GM19397 (cell line): ENCODE measurements at regions not wholly inside any gene's neighbourhood (a gene's known extent, or its start where the extent isn't known, plus 50 kb on each side); places are given as distances from the start of the nearest gene placed in this dataset.
"Not testable (repeated sequence)": the region's sequence is repeated elsewhere in the genome, so short reads cannot be mapped to it uniquely, and the experiment has no call there.

ENCODE experiments used
- ATAC-seq: cut with Tn5 transposase; IDR thresholded peaks from one replicate; pipeline ENCODE4 v1.9.1; 2021; ENCODE audit warnings: mild to moderate bottlenecking, moderate library complexity; ENCODE audit not compliant: unreplicated experiment

- no peak for ATAC-seq
These were observed 215.1 kb upstream of the ZNF608 start for GRCh38 chr5:124961521-124961920.

GRCh38 chr5:124962111-124962510 lies 215.7 kb upstream of the ZNF608 start:
- no peak for ATAC-seq

GRCh38 chr5:124962735-124963134 lies 216.3 kb upstream of the ZNF608 start:
- no peak for ATAC-seq

DNA sequence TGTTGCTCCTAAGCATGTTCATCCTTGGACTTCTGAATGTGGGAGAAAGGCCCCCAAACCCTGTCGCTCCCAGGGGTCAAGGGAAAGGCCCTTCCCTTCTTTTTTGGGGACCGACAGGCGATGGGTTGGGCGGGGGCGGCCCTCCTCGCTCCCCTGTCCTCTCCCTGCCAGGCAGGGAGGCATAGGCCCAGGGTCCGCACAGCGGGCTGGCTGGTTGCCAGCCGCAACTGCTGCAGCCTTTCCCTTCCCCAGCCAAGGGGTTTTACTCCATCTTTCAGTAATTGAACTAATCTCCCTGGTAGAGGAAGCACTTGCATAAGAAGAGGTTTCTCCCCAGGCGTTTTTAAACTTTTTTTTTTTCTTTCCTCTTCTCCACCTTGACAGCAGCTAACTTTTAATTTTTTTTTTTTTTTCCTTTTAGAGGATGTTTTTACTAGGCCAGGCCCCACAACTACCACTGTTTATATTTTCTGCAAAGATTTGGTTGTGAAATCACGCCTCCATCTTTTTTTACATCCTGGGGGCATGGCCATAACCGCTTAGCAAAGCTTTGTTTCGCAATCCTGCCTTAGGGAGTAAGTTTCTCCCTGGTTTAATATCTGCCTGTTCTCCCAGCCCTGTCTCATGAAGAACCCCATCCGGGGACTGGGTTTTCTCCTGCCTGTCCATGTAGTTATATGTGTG lies 216.9 kb upstream of the ZNF608 start:
- no peak for ATAC-seq

DNA sequence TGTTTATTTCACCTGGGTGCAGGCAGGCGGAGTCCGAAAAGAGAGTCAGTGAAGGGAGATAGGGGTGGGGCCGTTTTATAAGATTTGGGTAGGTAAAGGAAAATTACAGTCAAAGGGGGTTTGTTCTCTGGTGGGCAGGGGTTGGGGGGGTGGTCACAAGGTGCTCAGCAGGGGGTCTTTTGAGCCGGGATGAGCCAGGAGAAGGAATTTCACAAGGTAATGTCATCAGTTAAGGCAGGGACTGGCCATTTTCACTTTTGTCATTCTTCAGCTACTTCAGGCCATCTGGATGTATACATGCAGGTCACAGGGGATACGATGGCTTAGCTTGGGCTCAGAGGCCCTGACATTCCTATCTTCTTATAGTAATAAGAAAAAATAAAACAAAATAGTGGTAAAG lies 220.3 kb upstream of the ZNF608 start:
- ATAC-seq, result not testable (repeated sequence)

GRCh38 chr5:124970381-124970780 lies 223.9 kb upstream of the ZNF608 start:
- ATAC-seq, result not testable (repeated sequence)

DNA sequence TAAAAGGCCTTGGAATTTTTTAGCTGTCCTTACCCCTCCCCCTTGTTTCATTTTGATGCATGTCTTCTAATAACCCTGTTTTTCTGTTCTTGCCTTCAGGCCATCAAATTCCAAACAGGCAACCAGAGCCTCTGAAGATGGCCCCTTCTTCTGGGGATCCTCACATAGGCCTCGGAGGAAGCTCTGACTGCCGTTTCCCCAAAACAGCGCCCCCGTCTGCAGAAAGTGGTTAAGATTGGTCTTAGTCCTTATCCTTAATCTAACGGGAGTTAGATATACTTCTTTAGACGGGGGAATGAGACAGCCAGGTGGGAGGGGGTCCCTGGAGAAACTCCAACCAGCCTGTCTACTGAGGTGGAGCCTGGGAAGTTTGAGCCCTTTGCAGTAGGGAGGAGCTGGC lies 226.3 kb upstream of the ZNF608 start:
- ATAC-seq, result no peak

GRCh38 chr5:124973661-124974060 lies 227.2 kb upstream of the ZNF608 start:
- ATAC-seq, result no peak

DNA sequence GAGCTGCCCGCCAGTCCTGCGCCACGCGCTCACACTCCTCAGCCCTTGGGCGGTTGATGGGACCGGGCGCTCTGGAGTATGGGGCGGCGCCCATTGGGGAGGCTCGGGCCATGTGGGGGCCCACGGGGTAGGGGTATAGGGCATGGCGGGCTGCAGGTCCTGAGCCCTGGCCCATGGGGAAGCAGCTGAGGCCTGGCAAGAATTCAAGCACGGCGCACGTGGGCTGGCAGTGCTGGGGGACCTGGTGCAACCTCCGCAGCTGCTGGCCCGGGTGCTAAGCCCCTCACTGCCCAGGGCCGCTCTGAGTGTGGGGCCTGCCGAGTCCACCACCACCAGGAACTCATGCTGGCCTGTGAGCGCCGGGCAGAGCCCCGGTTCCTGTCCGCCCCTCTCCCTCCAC lies 229.6 kb upstream of the ZNF608 start:
- ATAC-seq, result no peak

DNA sequence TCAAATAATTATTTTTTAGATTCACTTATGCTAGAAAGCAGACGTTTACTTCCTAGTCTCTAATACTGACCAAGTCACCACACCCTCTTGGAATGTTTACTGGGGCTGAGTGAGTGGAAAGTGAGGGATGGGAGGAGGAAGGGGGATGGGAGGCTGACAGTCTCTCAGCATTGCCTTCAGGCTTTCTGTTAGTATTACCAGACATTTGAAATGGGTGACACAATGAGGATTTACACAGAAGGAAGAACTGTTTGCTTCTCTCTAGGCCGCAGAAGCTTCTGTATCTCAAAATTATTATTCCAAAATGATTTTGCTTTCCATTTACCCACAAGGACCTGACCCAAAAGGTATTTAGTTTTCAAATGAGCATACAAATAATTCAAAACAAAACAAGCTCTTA lies 232.8 kb upstream of the ZNF608 start:
- no peak for ATAC-seq

DNA sequence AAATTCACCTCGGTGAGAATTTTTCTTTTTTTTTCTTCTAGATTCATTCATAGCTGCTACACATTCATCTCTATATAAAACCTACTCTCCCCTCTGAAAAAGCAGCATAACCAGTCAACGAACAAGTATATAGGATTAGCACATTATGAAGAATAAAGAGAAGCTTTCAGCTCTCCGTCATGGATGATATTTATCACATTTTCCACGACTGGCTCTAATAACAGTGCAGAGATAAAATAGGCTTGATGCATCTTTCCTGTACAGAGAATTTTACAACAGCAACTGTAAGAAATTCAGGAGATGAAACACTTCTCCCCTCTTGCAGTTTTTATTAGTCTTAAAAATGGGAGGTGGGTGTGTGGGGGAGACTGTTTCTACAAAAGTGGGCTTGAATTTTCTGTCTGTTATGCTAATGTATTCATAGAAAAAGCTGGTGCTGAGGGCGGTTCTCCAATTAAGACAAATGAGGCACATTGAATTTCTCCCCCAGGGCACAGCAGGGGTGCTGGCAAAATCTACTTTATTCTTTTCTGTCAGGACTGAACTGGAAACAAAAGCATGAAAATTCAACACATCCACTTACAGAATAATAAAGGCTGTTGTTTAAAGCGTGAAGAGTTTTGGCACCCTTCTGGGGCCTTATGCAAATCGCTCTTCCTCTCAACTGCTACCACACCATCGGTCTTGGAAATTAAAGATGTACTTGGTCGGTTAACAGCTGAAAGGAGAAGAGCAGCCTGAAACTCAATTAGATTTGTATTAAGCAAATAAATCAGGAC lies 233.9 kb upstream of the ZNF608 start:
- ATAC-seq, result peak; percentile 91

DNA sequence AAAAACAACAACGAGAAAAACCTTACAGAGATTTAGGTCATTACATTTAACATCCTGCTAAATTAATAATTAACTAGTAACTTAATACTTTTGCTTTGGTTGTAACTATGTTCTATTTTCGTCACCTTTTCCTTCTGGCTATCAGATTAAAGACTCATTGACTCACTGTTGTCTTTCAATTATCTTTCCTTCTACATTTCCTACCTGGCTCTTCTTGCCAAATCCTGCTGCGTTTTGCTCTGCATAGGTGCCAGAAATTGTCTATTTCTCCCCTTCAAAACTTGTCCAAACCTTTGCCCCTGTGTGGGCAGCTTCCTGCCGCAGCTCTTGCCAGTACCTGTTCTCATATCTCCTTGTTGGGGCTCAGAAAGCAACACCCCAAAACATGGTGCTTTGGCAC lies 235.5 kb upstream of the ZNF608 start:
- no peak for ATAC-seq

DNA sequence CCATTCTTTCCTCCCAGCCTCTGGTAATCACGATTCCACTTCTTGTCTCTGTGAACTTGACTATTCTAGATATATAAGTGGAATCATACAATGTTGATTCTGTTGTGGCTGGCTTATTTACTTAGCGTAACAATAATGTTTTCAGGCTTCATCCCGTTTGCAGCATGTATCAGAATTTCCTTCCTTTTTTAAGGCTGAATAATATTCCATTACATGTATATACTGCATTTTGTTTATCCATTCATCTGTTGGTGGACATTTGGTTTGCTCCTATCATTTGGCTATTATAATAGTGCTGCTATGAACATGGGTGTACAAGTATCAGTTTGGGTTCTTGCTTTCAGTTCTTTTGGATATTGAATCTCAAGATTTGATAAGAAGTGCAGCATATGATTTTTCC lies 239.7 kb upstream of the ZNF608 start:
- no peak for ATAC-seq

GRCh38 chr5:124986667-124987066 lies 240.2 kb upstream of the ZNF608 start:
- no peak for ATAC-seq

DNA sequence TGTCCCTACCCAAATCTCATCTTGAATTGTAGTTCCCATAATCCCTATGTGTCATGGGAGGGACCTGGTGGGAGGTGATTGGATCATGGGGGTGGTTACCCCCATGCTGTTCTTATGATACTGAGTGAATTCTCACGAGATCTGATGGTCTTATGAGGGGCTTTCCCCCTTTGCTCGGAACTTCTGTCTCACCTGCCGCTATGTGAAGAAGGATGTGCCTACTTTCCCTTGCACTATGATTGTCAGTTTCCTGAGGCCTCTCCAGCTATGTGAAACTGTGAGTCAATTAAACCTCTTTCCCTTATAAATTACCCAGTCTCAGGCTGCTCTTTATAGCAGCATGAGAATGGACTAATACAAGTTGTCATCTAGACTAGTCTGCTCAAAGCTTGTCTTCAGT lies 241.3 kb upstream of the ZNF608 start:
- not testable (repeated sequence) for ATAC-seq

GRCh38 chr5:124990723-124991122 lies 244.3 kb upstream of the ZNF608 start:
- ATAC-seq, result no peak

DNA sequence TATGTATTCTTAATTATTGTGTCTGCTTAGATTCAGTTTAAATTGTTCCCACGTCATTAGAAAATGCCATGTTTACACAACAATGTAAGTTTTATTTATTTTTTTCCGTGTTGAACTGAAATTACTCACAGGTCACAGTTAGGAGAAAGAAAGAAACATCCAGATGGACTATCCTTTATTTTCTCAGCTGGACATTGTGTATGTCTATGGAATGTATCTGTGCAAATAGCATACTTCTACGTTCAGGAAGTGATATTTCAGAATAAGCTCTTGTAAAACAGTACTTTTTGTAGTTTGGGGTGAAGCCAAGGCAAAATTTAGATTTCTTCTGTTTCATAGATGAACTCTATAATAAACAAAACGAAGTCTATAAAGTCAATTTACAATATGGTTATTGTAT lies 249.0 kb upstream of the ZNF608 start:
- no peak for ATAC-seq

- ATAC-seq, result no peak
These were observed 249.8 kb upstream of the ZNF608 start for GRCh38 chr5:124996023-124996763.

DNA sequence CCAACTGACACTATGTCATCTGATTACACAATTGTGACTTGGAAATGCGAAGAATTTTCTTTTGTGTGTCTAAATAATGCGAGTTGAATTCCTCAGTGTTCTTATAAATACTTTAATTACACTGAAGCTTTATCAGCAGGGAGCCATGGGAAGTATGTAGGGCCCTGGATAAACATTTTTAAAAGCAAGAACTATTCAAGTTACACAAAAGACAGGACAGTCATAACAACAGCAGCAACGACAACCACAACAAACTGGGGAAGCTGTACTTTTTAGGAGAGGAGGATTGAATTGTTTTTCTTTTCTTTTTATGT lies 250.3 kb upstream of the ZNF608 start:
- ATAC-seq, result no peak

DNA sequence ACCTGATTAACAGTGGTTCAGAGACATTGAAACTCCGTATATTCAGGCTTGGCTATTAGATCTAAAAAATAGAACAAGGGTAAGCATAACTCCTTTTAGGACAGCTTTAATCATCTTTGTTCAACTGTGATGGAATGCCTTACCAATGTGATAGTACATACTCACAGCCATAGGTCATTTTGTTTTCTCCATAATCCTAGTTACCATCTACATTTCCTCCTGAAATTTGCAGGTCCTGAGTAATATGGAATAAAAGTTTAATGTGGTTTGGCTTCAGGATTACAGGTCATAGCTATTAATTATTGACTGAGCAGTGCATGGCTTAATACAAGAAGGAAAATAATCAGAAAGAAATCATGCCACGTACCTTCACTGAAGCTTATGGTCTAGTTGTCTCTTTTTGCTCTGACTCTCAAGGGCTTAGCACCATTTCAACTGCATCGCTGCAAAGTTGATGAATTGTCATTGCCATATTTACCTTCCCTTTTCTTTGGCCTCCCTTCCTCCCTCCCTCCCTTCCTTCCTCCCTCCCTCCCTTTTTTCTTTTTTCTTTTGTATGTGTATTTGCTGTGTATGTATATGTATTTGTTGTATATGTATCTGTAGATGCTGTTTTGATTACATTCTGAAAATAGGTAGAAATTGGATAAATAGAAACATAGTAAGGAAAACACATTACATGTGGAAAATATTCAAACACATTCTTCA lies 250.9 kb upstream of the ZNF608 start:
- ATAC-seq, result no peak

- no peak for ATAC-seq
These were observed 252.1 kb upstream of the ZNF608 start for GRCh38 chr5:124998520-124998919.
